HepG2 (cell line): ENCODE measurements at regions not wholly inside any gene's neighbourhood (a gene's known extent, or its start where the extent isn't known, plus 50 kb on each side); places are given as distances from the start of the nearest gene placed in this dataset.
"Not testable (repeated sequence)": the region's sequence is repeated elsewhere in the genome, so short reads cannot be mapped to it uniquely, and the experiment has no call there.

ENCODE experiments used
- ATAC-seq: fragments of 200-7000 bp; cut with Tn5 transposase; 3 replicates; pipeline ENCODE4 v1.9.1; 2020; ENCODE audit warnings: mild to moderate bottlenecking, moderate library complexity
- BruUV-seq: library from RNA; stranded (reverse); fragments of 400-500 nt; replicated peaks from 2 replicates; lab custom pipeline; 2021; lab: Mats Ljungman, UMichigan
- CTCF ChIA-PET: fragments of 300-600 bp; formaldehyde crosslinking; extraction: SDS; loops from one replicate; lab custom pipeline; 2021; ENCODE audit warnings: low total read pairs, inconsistent platforms, low intra/inter-chr PET ratio; lab: Yijun Ruan, JAX
- POLR2A ChIA-PET: fragments of 350-600 bp; sonication (Branson Sonifier 250); formaldehyde crosslinking; loops from one replicate; lab custom pipeline; 2020; ENCODE audit warnings: antibody characterized with exemption, inconsistent platforms; lab: Yijun Ruan, JAX
- DNase-seq: peaks from one replicate; pipeline ENCODE4 v3.0.0-alpha.2; 2015; ENCODE audit warnings: low spot score
- FAIRE-seq: peaks from 3 replicates; lab custom pipeline; 2011; peaks lifted over from hg19 to GRCh38; lab: Jason Lieb, UNC
- H2AFZ ChIP-seq: one replicate; pipeline ENCODE4 v1.6.1; 2011; ENCODE audit warnings: low read length, inconsistent platforms
- H3K27ac ChIP-seq: fragments of 300-600 bp; 3 replicates; pipeline ENCODE4 v1.8.0; 2011; ENCODE audit warnings: mixed run types, mild to moderate bottlenecking, mixed read lengths, low read length, inconsistent platforms; ENCODE audit not compliant: insufficient read depth; ENCODE audit errors: extremely low read length
- H3K27me3 ChIP-seq, 2 experiments: fragments of 200-600 bp in 1 of 2; 2 replicates in 1 of 2; 3 replicates in 1 of 2; pipeline versions ENCODE4 v1.6.0 to v1.8.0; 2011; ENCODE audit warnings: low read length in 2 of 2, mild to moderate bottlenecking in 2 of 2, moderate library complexity in 2 of 2, inconsistent platforms in 1 of 2; ENCODE audit not compliant: insufficient read depth in 2 of 2, control insufficient read depth in 1 of 2
- H3K36me3 ChIP-seq, 2 experiments: fragments of 200-600 bp in 1 of 2; replicated peaks in 1 of 2; 2 replicates in 1 of 2; 3 replicates in 1 of 2; pipeline versions ENCODE4 v1.5.1 to v1.8.0; 2011; ENCODE audit warnings: low read length in 2 of 2, inconsistent platforms in 1 of 2; ENCODE audit not compliant: insufficient read depth in 2 of 2, control insufficient read depth in 1 of 2
- H3K4me1 ChIP-seq: 2 replicates; pipeline ENCODE4 v1.5.1; 2012; ENCODE audit warnings: low read length, inconsistent platforms; ENCODE audit not compliant: insufficient read depth
- H3K4me2 ChIP-seq: 2 replicates; pipeline ENCODE4 v1.6.0; 2011; ENCODE audit warnings: low read depth, low read length, inconsistent platforms
- H3K4me3 ChIP-seq, 3 experiments: fragments of 200-600 bp in 1 of 3; sonication (generic), shearing (Covaris generic) in 1 of 3; replicated peaks in 1 of 3; 2 replicates each; pipeline ENCODE4 v1.5.1; 2011 to 2016; ENCODE audit warnings: low read length in 3 of 3, inconsistent platforms in 2 of 3, low read depth in 2 of 3, mild to moderate bottlenecking in 2 of 3, control low read depth in 1 of 3, mixed read lengths in 1 of 3; ENCODE audit not compliant: insufficient read depth in 1 of 3
- H3K79me2 ChIP-seq: one replicate; pipeline ENCODE4 v1.6.1; 2011; ENCODE audit warnings: low read length, inconsistent platforms; ENCODE audit not compliant: insufficient read depth
- H3K9ac ChIP-seq: 2 replicates; pipeline ENCODE4 v1.6.0; 2011; ENCODE audit warnings: mild to moderate bottlenecking, low read depth, low read length, inconsistent platforms; ENCODE audit not compliant: insufficient read depth
- H3K9me3 ChIP-seq: 2 replicates; pipeline ENCODE4 v1.5.1; 2012; ENCODE audit warnings: mild to moderate bottlenecking, low read length
- H4K20me1 ChIP-seq: 2 replicates; pipeline ENCODE4 v1.6.0; 2011; ENCODE audit warnings: inconsistent platforms, mild to moderate bottlenecking, low read length, moderate library complexity; ENCODE audit not compliant: insufficient read depth
- BRD4 ChIP-seq: sonication (generic); formaldehyde crosslinking; IDR thresholded peaks from 2 replicates; pipeline ENCODE4 v1.4.0; 2020; ENCODE audit warnings: missing genetic modification reagents
- GABPA ChIP-seq, 2 experiments: IDR thresholded peaks; 2 replicates each; pipeline ENCODE4 v1.6.1; 2011 to 2016; ENCODE audit warnings: low read depth in 2 of 2, low read length in 1 of 2, missing biosample characterization in 1 of 2, missing genetic modification characterization in 1 of 2
- RAD51 ChIP-seq: fragments of 450-650 bp; IDR thresholded peaks from 2 replicates; pipeline ENCODE4 v1.6.1; 2016; ENCODE audit warnings: borderline replicate concordance
- ZBTB1 ChIP-seq: sonication (generic); formaldehyde crosslinking; IDR thresholded peaks from 2 replicates; pipeline ENCODE4 v1.4.0; 2020; ENCODE audit warnings: missing genetic modification reagents, borderline replicate concordance
- ZNF496 ChIP-seq: sonication (generic); formaldehyde crosslinking; IDR thresholded peaks from 2 replicates; pipeline ENCODE4 v1.8.1; 2023; ENCODE audit warnings: mild to moderate bottlenecking, moderate library complexity, missing genetic modification reagents; ENCODE audit not compliant: insufficient replicate concordance
- WGBS: methylation state at CpG from one replicate; pipeline ENCODE4 v1.1.6; 2017; ENCODE audit warnings: low lambda C conversion rate; 5-methylcytosine and 5-hydroxymethylcytosine counted together
- in situ Hi-C: cut with HindIII; loops from 2 replicates; pipeline ENCODE4 v1.10.0; 2017; ENCODE audit warnings: low pct_unique_long_range_greater_than_20kb; ENCODE audit not compliant: extremely low pct_ligation_motif_present
- intact Hi-C: fragments of 100-400 bp; cut with micrococcal nuclease; formaldehyde crosslinking; loops from one replicate; pipeline ENCODE4 v1.10.0; 2022; ENCODE audit not compliant: unreplicated experiment
- TF ChIP-seq, protein P1 (sequence below): sonication (generic); formaldehyde crosslinking; conservative IDR thresholded peaks from 2 replicates; pipeline ENCODE4 v1.4.0; 2020; ENCODE audit warnings: missing genetic modification reagents

DNA sequence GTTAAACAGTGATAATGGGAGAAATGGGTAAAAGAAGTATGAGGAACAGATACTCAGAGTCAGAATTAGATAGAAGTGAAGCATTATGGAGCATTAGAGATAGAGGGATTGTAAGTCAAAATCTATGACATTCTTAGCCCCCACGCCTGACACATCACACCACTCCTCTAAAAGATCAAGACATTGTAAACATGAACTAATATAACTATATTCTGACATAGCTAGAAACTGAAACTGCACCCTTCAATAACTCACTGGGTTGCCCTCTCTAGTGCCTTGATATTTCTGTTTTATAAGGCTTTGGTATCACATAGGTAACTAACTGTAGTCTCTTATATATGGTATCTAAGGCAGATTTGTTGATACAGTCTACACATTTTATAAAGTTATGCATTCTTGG, 684.3 kb upstream of the DPPA4 start:
- ATAC-seq (no peak), DNase-seq (no peak), FAIRE-seq (no peak)
- H3K36me3 ChIP-seq: no peaks in the 10 kb centered on the region
- no TSS peak for BruUV-seq
- no peak overlapping the region for H3K4me3 ChIP-seq
- no peak overlapping the region for H3K27ac ChIP-seq
- intact Hi-C loops (no loop called here), in situ Hi-C loops (no loop called here)
- ChIA-PET POLR2A (no interaction called here), CTCF (no interaction called here)
- H3K4me1 ChIP-seq: no peaks in the 10 kb centered on the region
- no peaks in the 10 kb centered on the region for H4K20me1 ChIP-seq
- no peaks in the 10 kb centered on the region for H3K27me3 ChIP-seq
- no peak overlapping the region for H3K9ac ChIP-seq
- no peak overlapping the region for H2AFZ ChIP-seq
- no peak overlapping the region for H3K4me2 ChIP-seq
- no peak for TF ChIP-seq ZNF496
- TF ChIP-seq, protein P1, sequence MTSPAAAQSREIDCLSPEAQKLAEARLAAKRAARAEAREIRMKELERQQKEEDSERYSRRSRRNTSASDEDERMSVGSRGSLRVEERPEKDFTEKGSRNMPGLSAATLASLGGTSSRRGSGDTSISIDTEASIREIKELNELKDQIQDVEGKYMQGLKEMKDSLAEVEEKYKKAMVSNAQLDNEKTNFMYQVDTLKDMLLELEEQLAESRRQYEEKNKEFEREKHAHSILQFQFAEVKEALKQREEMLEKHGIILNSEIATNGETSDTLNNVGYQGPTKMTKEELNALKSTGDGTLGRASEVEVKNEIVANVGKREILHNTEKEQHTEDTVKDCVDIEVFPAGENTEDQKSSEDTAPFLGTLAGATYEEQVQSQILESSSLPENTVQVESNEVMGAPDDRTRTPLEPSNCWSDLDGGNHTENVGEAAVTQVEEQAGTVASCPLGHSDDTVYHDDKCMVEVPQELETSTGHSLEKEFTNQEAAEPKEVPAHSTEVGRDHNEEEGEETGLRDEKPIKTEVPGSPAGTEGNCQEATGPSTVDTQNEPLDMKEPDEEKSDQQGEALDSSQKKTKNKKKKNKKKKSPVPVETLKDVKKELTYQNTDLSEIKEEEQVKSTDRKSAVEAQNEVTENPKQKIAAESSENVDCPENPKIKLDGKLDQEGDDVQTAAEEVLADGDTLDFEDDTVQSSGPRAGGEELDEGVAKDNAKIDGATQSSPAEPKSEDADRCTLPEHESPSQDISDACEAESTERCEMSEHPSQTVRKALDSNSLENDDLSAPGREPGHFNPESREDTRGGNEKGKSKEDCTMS (CRISPR knock-in tag): no peak
- no peak for TF ChIP-seq GABPA (IDR thresholded peaks at IDR 0.05; ENCODE audit: low read depth, low read length)
- TF ChIP-seq GABPA (CRISPR knock-in tag; IDR thresholded peaks at IDR 0.05; ENCODE audit: low read depth): no peak
- TF ChIP-seq BRD4 (CRISPR knock-in tag): no peak
- no peak for TF ChIP-seq ZBTB1
- peaks cover 22% of the 10 kb centered on the region for H3K9me3 ChIP-seq
- WGBS: 0% methylated on average over 1 of the region's 1 CpG
- no peaks in the 10 kb centered on the region for H3K79me2 ChIP-seq

DNA sequence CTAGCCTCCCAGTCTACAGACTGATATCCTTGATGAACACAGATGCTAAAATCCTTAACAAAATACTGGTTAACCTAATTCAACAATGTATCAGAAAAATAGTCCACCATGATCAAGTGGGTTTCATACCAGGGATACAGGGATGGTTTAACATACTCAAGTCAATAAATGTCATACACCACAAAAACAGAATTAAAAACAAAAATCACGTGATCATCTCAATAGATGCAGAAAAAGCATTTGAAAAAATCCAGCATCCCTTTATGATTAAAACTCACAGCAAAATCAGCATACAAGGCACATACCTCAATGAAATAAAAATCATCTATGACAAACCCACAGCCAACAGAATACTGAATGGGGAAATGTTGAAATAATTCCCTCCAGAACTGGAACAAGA, 685.7 kb upstream of the DPPA4 start:
- BruUV-seq, H3K27me3 ChIP-seq, CTCF ChIA-PET, FAIRE-seq, ATAC-seq, H3K36me3 ChIP-seq, intact Hi-C loops, H3K9ac ChIP-seq: not testable (repeated sequence)
- peak; percentile 77; the same call in 1 of the 2 replicates for TF ChIP-seq RAD51
- TF ChIP-seq, all 625 proteins: peak for 1; not testable (repeated sequence) for 624
- H3K27ac ChIP-seq, H3K79me2 ChIP-seq, H2AFZ ChIP-seq, POLR2A ChIA-PET, H4K20me1 ChIP-seq, H3K4me3 ChIP-seq, H3K4me1 ChIP-seq, DNase-seq, in situ Hi-C loops, H3K4me2 ChIP-seq: not testable (repeated sequence)
- WGBS: 4% methylated on average over 1 of the region's 1 CpG
- H3K9me3 ChIP-seq: peaks cover 28% of the 10 kb centered on the region
